H1 (cell line): ENCODE measurements at regions not wholly inside any gene's neighbourhood (a gene's known extent, or its start where the extent isn't known, plus 50 kb on each side); places are given as distances from the start of the nearest gene placed in this dataset.

Source experiments
- CTCF ChIA-PET: fragments of 300-600 bp; sonication (Branson Sonifier 250); formaldehyde crosslinking; loops from one replicate; lab custom pipeline; 2021; ENCODE audit not compliant: partially characterized antibody; lab: Charles Lee
- POLR2A ChIA-PET: fragments of 300-600 bp; sonication (Branson Sonifier 250); formaldehyde crosslinking; loops from one replicate; lab custom pipeline; 2021; ENCODE audit warnings: inconsistent platforms; ENCODE audit not compliant: partially characterized antibody; lab: Charles Lee
- DNase-seq, 2 experiments: peaks; one replicate each; pipeline versions ENCODE4 v3.0.0 to v3.0.0-alpha.2; 2010 to 2022; ENCODE audit warnings: low spot score in 2 of 2, low read depth in 1 of 2, mixed read lengths in 1 of 2
- FAIRE-seq: peaks from 2 replicates; lab custom pipeline; 2011; peaks lifted over from hg19 to GRCh38; lab: Jason Lieb, UNC
- H2AFZ ChIP-seq: 2 replicates; pipeline ENCODE4 v1.8.1; 2012; ENCODE audit warnings: low read length, inconsistent platforms
- H2AK5ac ChIP-seq: 2 replicates; pipeline ENCODE4 v1.6.1; 2013; ENCODE audit warnings: low read depth, low read length
- H2BK120ac ChIP-seq: replicated peaks from 2 replicates; pipeline ENCODE3; 2013; ENCODE audit warnings: low read depth, low read length, inconsistent platforms
- H2BK12ac ChIP-seq: 2 replicates; pipeline ENCODE4 v1.6.1; 2013; ENCODE audit warnings: low read depth, low read length
- H2BK15ac ChIP-seq: 2 replicates; pipeline ENCODE4 v1.6.1; 2013; ENCODE audit warnings: low read length
- H2BK20ac ChIP-seq: 2 replicates; pipeline ENCODE4 v1.6.1; 2013; ENCODE audit warnings: low read length
- H2BK5ac ChIP-seq: 2 replicates; pipeline ENCODE4 v1.6.1; 2013; ENCODE audit warnings: low read depth, low read length
- H3K14ac ChIP-seq: 2 replicates; pipeline ENCODE4 v1.6.1; 2013; ENCODE audit warnings: inconsistent platforms; ENCODE audit not compliant: insufficient read length
- H3K18ac ChIP-seq: 2 replicates; pipeline ENCODE4 v1.6.1; 2013; ENCODE audit warnings: low read length; ENCODE audit errors: extremely low read depth
- H3K23ac ChIP-seq: 2 replicates; pipeline ENCODE4 v1.6.1; 2013; ENCODE audit warnings: inconsistent platforms; ENCODE audit not compliant: insufficient read length
- H3K23me2 ChIP-seq: 2 replicates; pipeline ENCODE4 v1.6.1; 2013; ENCODE audit warnings: low read depth, low read length
- H3K27ac ChIP-seq: 2 replicates; pipeline ENCODE4 v1.6.1; 2011; ENCODE audit warnings: low read depth, low read length, inconsistent platforms
- H3K27me3 ChIP-seq, 4 experiments: replicated peaks in 1 of 4; 1 replicate in 1 of 4; 2 replicates in 3 of 4; pipeline versions ENCODE4 v1.6.1 to v1.8.1; 2011 to 2013; ENCODE audit warnings: low read length in 3 of 4, mild to moderate bottlenecking in 3 of 4, inconsistent platforms in 2 of 4, mixed read lengths in 2 of 4, moderate library complexity in 1 of 4; ENCODE audit not compliant: control insufficient read depth in 3 of 4, insufficient read depth in 3 of 4; ENCODE audit errors: extremely low read depth in 1 of 4
- H3K36me3 ChIP-seq, 4 experiments: 2 replicates each; pipeline versions ENCODE4 v1.6.1 to v1.8.1; 2011 to 2013; ENCODE audit warnings: mild to moderate bottlenecking in 4 of 4, low read length in 3 of 4, moderate library complexity in 2 of 4, control low read depth in 1 of 4, inconsistent platforms in 1 of 4; ENCODE audit not compliant: insufficient read depth in 4 of 4, control insufficient read depth in 2 of 4
- H3K4ac ChIP-seq: replicated peaks from 2 replicates; pipeline ENCODE3; 2013; ENCODE audit warnings: low read length, low read depth, mixed read lengths, inconsistent platforms; ENCODE audit not compliant: insufficient read length
- H3K4me1 ChIP-seq, 4 experiments: replicated peaks in 1 of 4; 1 replicate in 1 of 4; 2 replicates in 3 of 4; pipeline versions ENCODE4 v1.6.1 to v1.8.1; 2011 to 2013; ENCODE audit warnings: low read length in 3 of 4, inconsistent platforms in 2 of 4, mixed read lengths in 1 of 4; ENCODE audit not compliant: insufficient read depth in 4 of 4, control insufficient read depth in 3 of 4
- H3K4me2 ChIP-seq, 2 experiments: 2 replicates each; pipeline versions ENCODE4 v1.6.1 to v1.8.1; 2011 to 2013; ENCODE audit warnings: low read depth in 2 of 2, low read length in 2 of 2, control low read depth in 1 of 2, inconsistent platforms in 1 of 2, mild to moderate bottlenecking in 1 of 2; ENCODE audit not compliant: insufficient read depth in 1 of 2
- H3K4me3 ChIP-seq, 4 experiments: fragments of 200-600, 300-600 bp in 1 of 4; sonication (generic), shearing (Covaris generic), sonication (Bioruptor Twin) in 1 of 4; 2 replicates each; pipeline versions ENCODE4 v1.5.1 to v1.8.1; 2011 to 2016; ENCODE audit warnings: low read length in 4 of 4, low read depth in 3 of 4, control low read depth in 2 of 4, inconsistent platforms in 2 of 4, mild to moderate bottlenecking in 2 of 4, mixed read lengths in 1 of 4, moderate library complexity in 1 of 4; ENCODE audit not compliant: insufficient read depth in 2 of 4; ENCODE audit errors: extremely low read depth in 1 of 4
- H3K56ac ChIP-seq: replicated peaks from 2 replicates; pipeline ENCODE3; 2013; ENCODE audit warnings: low read depth, mild to moderate bottlenecking, mixed read lengths, low read length, inconsistent platforms; ENCODE audit not compliant: insufficient read length
- H3K79me1 ChIP-seq: 2 replicates; pipeline ENCODE4 v1.6.1; 2013; ENCODE audit warnings: low read depth, low read length, control low read depth
- H3K79me2 ChIP-seq, 2 experiments: 2 replicates each; pipeline versions ENCODE4 v1.6.1 to v1.8.1; 2012 to 2013; ENCODE audit warnings: low read length in 2 of 2, mild to moderate bottlenecking in 2 of 2, inconsistent platforms in 1 of 2; ENCODE audit not compliant: insufficient read depth in 2 of 2, control insufficient read depth in 1 of 2
- H3K9ac ChIP-seq, 4 experiments: replicated peaks in 1 of 4; 1 replicate in 1 of 4; 2 replicates in 3 of 4; pipeline versions ENCODE4 v1.6.1 to v1.8.1; 2011 to 2013; ENCODE audit warnings: low read depth in 3 of 4, low read length in 3 of 4, control low read depth in 2 of 4, mild to moderate bottlenecking in 2 of 4, moderate library complexity in 2 of 4, inconsistent platforms in 1 of 4; ENCODE audit errors: extremely low read depth in 1 of 4
- H3K9me3 ChIP-seq, 2 experiments: 2 replicates each; pipeline versions ENCODE4 v1.6.1 to v1.8.1; 2012 to 2013; ENCODE audit warnings: mild to moderate bottlenecking in 2 of 2, moderate library complexity in 2 of 2, control low read depth in 1 of 2, inconsistent platforms in 1 of 2, low read depth in 1 of 2, low read length in 1 of 2, mixed read lengths in 1 of 2; ENCODE audit not compliant: insufficient read depth in 2 of 2
- H4K20me1 ChIP-seq, 2 experiments: replicated peaks in 1 of 2; 2 replicates each; pipeline versions ENCODE3 to v1.8.1; 2011 to 2013; ENCODE audit warnings: inconsistent platforms in 2 of 2, low read length in 2 of 2, mild to moderate bottlenecking in 1 of 2; ENCODE audit not compliant: insufficient read depth in 2 of 2, control insufficient read depth in 1 of 2
- H4K5ac ChIP-seq: 2 replicates; pipeline ENCODE4 v1.6.1; 2013; ENCODE audit warnings: low read length, low read depth, mixed read lengths, inconsistent platforms; ENCODE audit not compliant: insufficient read length
- H4K8ac ChIP-seq: 2 replicates; pipeline ENCODE4 v1.8.0; 2013; ENCODE audit warnings: mild to moderate bottlenecking, moderate library complexity, low read length, inconsistent platforms; ENCODE audit not compliant: insufficient read depth; ENCODE audit errors: extremely low read depth
- H4K91ac ChIP-seq: replicated peaks from 2 replicates; pipeline ENCODE3; 2013; ENCODE audit warnings: low read length, mixed read lengths, inconsistent platforms; ENCODE audit not compliant: insufficient read length
- JUND ChIP-seq: IDR thresholded peaks from 2 replicates; pipeline ENCODE4 v1.6.1; 2011; ENCODE audit warnings: mild to moderate bottlenecking, improper control_type of control experiment, low read length
- KDM5A ChIP-seq: fragments of 200-600 bp; IDR thresholded peaks from 2 replicates; pipeline ENCODE4 v1.7.1; 2012; ENCODE audit warnings: mild to moderate bottlenecking, low read length, inconsistent platforms, mixed read lengths
- MAFK ChIP-seq: IDR thresholded peaks from 2 replicates; pipeline ENCODE4 v1.6.1; 2012; ENCODE audit warnings: low read depth, mild to moderate bottlenecking, improper control_type of control experiment, low read length
- SAP30 ChIP-seq: fragments of 300-600 bp; sonication (generic); IDR thresholded peaks from 2 replicates; pipeline ENCODE4 v1.7.1; 2012; ENCODE audit warnings: low read length, moderate library complexity, mild to moderate bottlenecking, inconsistent platforms; ENCODE audit not compliant: insufficient read depth, insufficient replicate concordance
- WGBS, 2 experiments: shearing (Covaris generic) in 1 of 2; methylation state at CpG; one replicate each; pipeline versions ENCODE4 v1.1.6 to v1.1.7; 2013 to 2015; ENCODE audit warnings: low lambda C conversion rate in 2 of 2, mixed read lengths in 2 of 2, inconsistent platforms in 1 of 2, low coverage in 1 of 2, missing lambda C conversion rate in 1 of 2; ENCODE audit not compliant: insufficient replicate concordance in 2 of 2, insufficient coverage in 1 of 2, insufficient read length in 1 of 2; ENCODE audit errors: extremely low coverage in 1 of 2, missing lambda C conversion rate in 1 of 2; 5-methylcytosine and 5-hydroxymethylcytosine counted together

- Histone ChIP-seq H3K23ac (no peak overlapping the region), H3K18ac (no peak overlapping the region), H3K27ac (no peak overlapping the region), H3K27me3 (no peaks in the 10 kb centered on the region), H3K4ac (no peak overlapping the region), H2BK15ac (no peak overlapping the region), H2BK12ac (no peak overlapping the region), H3K36me3 (no peaks in the 10 kb centered on the region), H3K79me1 (no peaks in the 10 kb centered on the region), H4K91ac (no peak overlapping the region), H2BK20ac (no peak overlapping the region), H3K9ac (no peak overlapping the region), H4K8ac (no peak overlapping the region), H2BK120ac (no peak overlapping the region), H4K5ac (no peak overlapping the region), H2BK5ac (no peak overlapping the region), H3K56ac (no peak overlapping the region), H3K79me2 (no peaks in the 10 kb centered on the region), H3K4me1 (peaks cover 0 to 12% (median 7%) of the 10 kb centered on the region in 4 experiments; a peak in 4 of 7 replicates), H2AFZ (no peak overlapping the region), H2AK5ac (no peak overlapping the region), H3K4me3 (no peak overlapping the region), H3K9me3 (no peaks in the 10 kb centered on the region), H3K14ac (no peak overlapping the region), H3K23me2 (no peaks in the 10 kb centered on the region; the same call in 1 of the 2 replicates), H4K20me1 (no peaks in the 10 kb centered on the region), H3K4me2 (no peak overlapping the region)
- DNase-seq (no peak), FAIRE-seq (no peak)
- ChIA-PET POLR2A (no interaction called here), CTCF (no interaction called here)
- WGBS, 2 experiments = 91% methylated on average over 3 of the region's 3 CpGs; no CpG with 5 or more reads in 1 of the 2 experiments
- TF ChIP-seq JUND (no peak), KDM5A (no peak), MAFK (no peak), SAP30 (no peak)
Observed at GRCh38 chr11:103811870-103812455, 224.5 kb upstream of the DDI1 start.
